Heart right ventricle (tissue), 16 donors: ENCODE measurements at regions not wholly inside any gene's neighbourhood (a gene's known extent, or its start where the extent isn't known, plus 50 kb on each side); places are given as distances from the start of the nearest gene placed in this dataset.

Source experiments
- ATAC-seq, 8 donors: fragments of 200-7000 bp; cut with Tn5 transposase; one replicate each; pipeline ENCODE4 v1.9.1; 2020; ENCODE audit warnings: mild to moderate bottlenecking in 8 of 8, moderate library complexity in 8 of 8, moderate number of reproducible peaks in 1 of 8
- DNase-seq, 2 donors: peaks; one replicate each; pipeline ENCODE4 v3.0.0-alpha.2; 2020
- H3K27ac ChIP-seq, 10 donors: fragments of 200-600 bp; sonication (generic) in 2 of 10; one replicate each; pipeline versions ENCODE4 v1.5.0 to v1.8.0; 2020 to 2022; ENCODE audit warnings: mild to moderate bottlenecking in 3 of 10
- H3K27me3 ChIP-seq, 7 donors: fragments of 200-600 bp; one replicate each; pipeline ENCODE4 v1.8.0; 2021 to 2022; ENCODE audit warnings: mild to moderate bottlenecking in 2 of 7
- H3K36me3 ChIP-seq, 9 donors: fragments of 200-600 bp; sonication (generic) in 1 of 9; one replicate each; pipeline versions ENCODE4 v1.5.0 to v1.8.0; 2020 to 2022; ENCODE audit warnings: mild to moderate bottlenecking in 2 of 9
- H3K4me1 ChIP-seq, 9 donors: fragments of 200-600 bp; sonication (generic) in 1 of 9; one replicate each; pipeline versions ENCODE4 v1.5.0 to v1.8.0; 2020 to 2022; ENCODE audit warnings: mild to moderate bottlenecking in 4 of 9
- H3K4me3 ChIP-seq, 10 donors: fragments of 200-600 bp; sonication (generic) in 2 of 10; one replicate each; pipeline versions ENCODE4 v1.5.0 to v1.8.0; 2020 to 2022; ENCODE audit warnings: mild to moderate bottlenecking in 7 of 10, moderate library complexity in 2 of 10
- H3K9me3 ChIP-seq, 11 donors: fragments of 200-600 bp in 10 of 11; sonication (generic) in 2 of 11; one replicate each; pipeline versions ENCODE4 v1.5.0 to v1.8.0; 2013 to 2022; ENCODE audit warnings: mild to moderate bottlenecking in 2 of 11, control low read depth in 1 of 11, moderate library complexity in 1 of 11
- CTCF ChIP-seq, 9 donors: fragments of 200-600 bp; sonication (generic) in 2 of 9; IDR thresholded peaks; one replicate each; pipeline versions ENCODE4 v1.5.0 to v1.8.0; 2021 to 2022; ENCODE audit warnings: antibody characterized with exemption in 9 of 9, mild to moderate bottlenecking in 5 of 9, moderate library complexity in 1 of 9
- WGBS, 2 donors: extraction: QIAGEN DNeasy Blood & Tissue Kit; methylation state at CpG; one replicate each; pipeline ENCODE4 v1.1.7; 2013; ENCODE audit warnings: inconsistent platforms in 1 of 2; 5-methylcytosine and 5-hydroxymethylcytosine counted together
- intact Hi-C, 10 donors: fragments of 100-400 bp; cut with DNase I; formaldehyde crosslinking; loops; one replicate each; pipeline versions ENCODE4 v1.11.1 to v1.14.2; 2022
- donor health status: Arrhythmogenic right ventricular cardiomyopathy.
- donor health status: ischemic (EF 13 %, LVEDD 7.1; RV severe dilation, severe dysfunction).
- donor health status: healthy with polysubstance abuse.
- donor health status: DM: no; HTN: yes; CAD: no.
- donor health status: DM: no; HTN: no; CAD: no.
- donor health status: ischemic (EF 25% LVEDD 6.9; RV normal size, moderate dysfunction).
- donor health status: ischemic (EF 25% LVEDD 5.7; RV mildly dilated, moderate dysfunction).
- donor health status: healthy.
- donor health status: DM: yes; HTN: yes; CAD: no.
- donor health status: Ischemic cardiomyopathy.
- donor health status: ischemic (EF 35%, LVEDD 5.7; RV mildly dilated, moderate dysfunction).
- donor health status: nonischemic (EF 11% LVEDD 7.7; RV severe dilation, severe dysfunction).
- donor health status: DM: yes; HTN: yes; CAD: no.
- donor health status: PGD.
- donor health status: ischemic (EF 29% LVEDD 5.4; RV normal size, mild dysfunction).
- donor health status: nonischemic (EF 23%, LVEDD 6.1; RV moderate dilation, normal function).

GRCh38 chr5:19256036-19256435 is 732.0 kb downstream of the CDH18 start:
- Histone ChIP-seq H3K27ac (no peak overlapping the region), H3K4me1 (no peaks in the 10 kb centered on the region), H3K4me3 (no peak overlapping the region), H3K27me3 (no peaks in the 10 kb centered on the region), H3K36me3 (no peaks in the 10 kb centered on the region), H3K9me3 (peaks cover 0 to 11% (median 0%) of the 10 kb centered on the region in 11 donors)
- no peak for ATAC-seq
- 22 to 25% methylated on average over 1 of the region's 1 CpG for WGBS, 2 donors
- TF ChIP-seq CTCF (IDR thresholded peaks at IDR 0.05) = no peak
- no peak for DNase-seq
- intact Hi-C loops = no loop called here

DNA sequence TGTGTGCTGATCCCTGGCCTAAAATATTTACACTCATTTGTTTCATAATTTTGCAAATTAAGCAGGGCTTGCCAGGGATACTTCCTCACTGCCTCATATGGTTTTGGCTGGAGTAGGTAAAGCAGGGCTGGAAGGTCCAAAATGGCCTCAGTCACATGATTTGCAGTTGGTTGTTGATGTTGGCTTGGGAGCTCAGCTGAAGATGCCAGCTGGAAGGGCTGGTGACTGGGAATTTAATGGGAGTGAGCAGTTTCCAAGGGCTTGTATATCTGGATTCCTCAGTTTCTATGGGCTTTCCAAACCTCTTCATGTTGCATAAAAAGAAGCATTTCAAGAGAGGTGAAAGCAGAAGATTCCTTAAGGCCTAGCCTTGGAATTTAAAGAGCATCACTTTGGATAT is 729.3 kb downstream of the CDH18 start:
- intact Hi-C loops = no loop called here
- no peak overlapping the region for H3K27ac ChIP-seq
- no peaks in the 10 kb centered on the region for H3K4me1 ChIP-seq
- H3K4me3 ChIP-seq = no peak overlapping the region
- TF ChIP-seq CTCF (IDR thresholded peaks at IDR 0.05) = no peak
- no peaks in the 10 kb centered on the region for H3K27me3 ChIP-seq
- no peak for DNase-seq
- ATAC-seq = no peak
- H3K9me3 ChIP-seq = peaks cover 0 to 18% (median 0%) of the 10 kb centered on the region in 11 donors
- no peaks in the 10 kb centered on the region for H3K36me3 ChIP-seq

DNA sequence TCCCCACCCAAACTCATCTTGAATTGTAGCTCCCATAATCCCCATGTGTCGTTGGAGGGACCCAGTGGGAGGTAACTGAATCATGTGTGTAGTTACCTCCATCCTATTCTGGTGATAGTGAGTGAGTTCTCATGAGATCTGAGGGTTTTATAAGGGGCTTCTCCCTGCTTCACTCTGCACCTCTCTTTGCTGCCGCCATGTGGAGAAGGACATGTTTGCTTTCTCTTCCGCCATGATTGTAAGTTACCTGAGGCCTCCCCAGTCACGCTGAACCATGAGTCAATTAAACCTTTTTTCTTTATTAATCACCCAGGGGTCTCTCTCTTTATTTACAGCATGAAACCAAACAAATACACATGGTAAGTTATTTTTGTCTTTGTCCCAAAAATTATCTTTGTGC is 726.1 kb downstream of the CDH18 start:
- Histone ChIP-seq H3K4me3 (no peak overlapping the region), H3K27me3 (no peaks in the 10 kb centered on the region), H3K27ac (no peak overlapping the region), H3K4me1 (no peaks in the 10 kb centered on the region), H3K36me3 (no peaks in the 10 kb centered on the region), H3K9me3 (peaks cover 0 to 18% (median 0%) of the 10 kb centered on the region in 11 donors)
- DNase-seq (no peak), ATAC-seq (no peak)
- intact Hi-C loops = no loop called here
- WGBS, 2 donors = 86 to 89% methylated on average over 4 of the region's 4 CpGs
- TF ChIP-seq CTCF (IDR thresholded peaks at IDR 0.05) = no peak

DNA sequence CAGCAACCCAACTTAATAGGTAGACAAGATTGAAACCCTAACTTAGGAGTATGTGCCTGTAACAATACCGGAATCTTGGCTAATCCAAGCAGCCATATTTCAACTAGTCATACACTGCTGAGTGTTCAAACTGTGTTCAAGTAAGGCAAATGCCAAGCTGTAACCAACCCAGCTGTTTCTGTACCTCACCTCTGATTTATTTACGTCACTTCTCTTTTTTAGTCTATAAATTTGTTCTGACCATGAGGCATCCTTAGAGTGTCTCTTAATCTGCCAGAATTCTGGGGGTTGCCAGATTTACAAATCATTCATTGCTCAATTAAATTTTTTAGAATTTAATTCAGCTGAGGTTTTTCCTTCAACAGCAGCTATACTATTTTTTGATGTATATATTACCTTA is 723.2 kb downstream of the CDH18 start:
- H3K27ac ChIP-seq = no peak overlapping the region
- ATAC-seq (no peak), DNase-seq (no peak)
- H3K27me3 ChIP-seq = no peaks in the 10 kb centered on the region
- intact Hi-C loops = loop anchor here in 1 of 10 donors (1.0 kb wide), 1 partner anchor 12 kb away; no protein-coding TSS in a partner anchor
- H3K4me1 ChIP-seq = no peaks in the 10 kb centered on the region
- WGBS, 2 donors = 83 to 92% methylated on average over 2 of the region's 2 CpGs
- no peaks in the 10 kb centered on the region for H3K36me3 ChIP-seq
- no peak overlapping the region for H3K4me3 ChIP-seq
- H3K9me3 ChIP-seq = peaks cover 0 to 16% (median 0%) of the 10 kb centered on the region in 11 donors
- TF ChIP-seq CTCF (IDR thresholded peaks at IDR 0.05) = no peak

- whole genome bisulfite sequencing, 2 donors = 82 to 86% methylated on average over 4 of the region's 4 CpGs
- Histone ChIP-seq H3K4me1 (no peaks in the 10 kb centered on the region), H3K4me3 (no peak overlapping the region), H3K9me3 (peaks cover 0 to 8% (median 0%) of the 10 kb centered on the region in 11 donors), H3K27ac (no peak overlapping the region), H3K36me3 (no peaks in the 10 kb centered on the region), H3K27me3 (no peaks in the 10 kb centered on the region)
- no peak for TF ChIP-seq CTCF (IDR thresholded peaks at IDR 0.05)
- intact Hi-C loops = no loop called here
- ATAC-seq = no peak
- DNase-seq = no peak
Observed at GRCh38 chr5:19266791-19267190, 721.2 kb downstream of the CDH18 start.
